ENCODE measurements at regions not wholly inside any gene's neighbourhood (a gene's known extent, or its start where the extent isn't known, plus 50 kb on each side); places are given as distances from the start of the nearest gene placed in this dataset.
A peak's percentile ranks its signal among the peaks of the same experiment; 100 is the strongest.

- H3K27me3 Mint-ChIP-seq: no peaks in the 10 kb centered on the region
- no peaks in the 10 kb centered on the region for H3K4me1 Mint-ChIP-seq
- no peak overlapping the region for H3K27ac Mint-ChIP-seq
- H3K9me3 ChIP-seq (ENCODE audit: control insufficient read depth, low read length, poor library complexity, severe bottlenecking): no peaks in the 10 kb centered on the region
- DNase-seq (no peak), ATAC-seq (no peak)
- no peak overlapping the region for H3K4me3 Mint-ChIP-seq
- no peaks in the 10 kb centered on the region for H3K36me3 Mint-ChIP-seq (ENCODE audit: low read depth)
Observed at GRCh38 chr6:91608428-91608827, 1021.6 kb upstream of the MAP3K7 start.

- DNase-seq: no peak
- ATAC-seq: no peak
- no peak overlapping the region for H3K27ac Mint-ChIP-seq
- H3K36me3 Mint-ChIP-seq (ENCODE audit: low read depth): no peaks in the 10 kb centered on the region
- no peaks in the 10 kb centered on the region for H3K9me3 ChIP-seq (ENCODE audit: control insufficient read depth, low read length, poor library complexity, severe bottlenecking)
- no peak overlapping the region for H3K4me3 Mint-ChIP-seq
- H3K27me3 Mint-ChIP-seq: no peaks in the 10 kb centered on the region
- no peaks in the 10 kb centered on the region for H3K4me1 Mint-ChIP-seq
Observed at GRCh38 chr6:91606148-91606901, 1019.5 kb upstream of the MAP3K7 start.

GRCh38 chr6:91600561-91600960 lies 1013.7 kb upstream of the MAP3K7 start:
- no peak overlapping the region for H3K27ac Mint-ChIP-seq
- H3K4me3 Mint-ChIP-seq: no peak overlapping the region
- ATAC-seq (no peak), DNase-seq (no peak)
- no peaks in the 10 kb centered on the region for H3K36me3 Mint-ChIP-seq (ENCODE audit: low read depth)
- H3K4me1 Mint-ChIP-seq: no peaks in the 10 kb centered on the region
- H3K9me3 ChIP-seq (ENCODE audit: control insufficient read depth, low read length, poor library complexity, severe bottlenecking): no peaks in the 10 kb centered on the region
- H3K27me3 Mint-ChIP-seq: no peaks in the 10 kb centered on the region

GRCh38 chr6:91590191-91590590 lies 1003.3 kb upstream of the MAP3K7 start:
- H3K27me3 Mint-ChIP-seq: no peaks in the 10 kb centered on the region
- H3K27ac Mint-ChIP-seq: no peak overlapping the region
- H3K36me3 Mint-ChIP-seq (ENCODE audit: low read depth): no peaks in the 10 kb centered on the region
- no peaks in the 10 kb centered on the region for H3K4me1 Mint-ChIP-seq
- no peak overlapping the region for H3K4me3 Mint-ChIP-seq
- ATAC-seq (no peak), DNase-seq (no peak)
- no peaks in the 10 kb centered on the region for H3K9me3 ChIP-seq (ENCODE audit: control insufficient read depth, low read length, poor library complexity, severe bottlenecking)

GRCh38 chr6:91580635-91581034 lies 993.8 kb upstream of the MAP3K7 start:
- ATAC-seq: no peak

GRCh38 chr6:91575032-91575431 lies 988.2 kb upstream of the MAP3K7 start:
- Mint-ChIP-seq H3K36me3 (ENCODE audit: low read depth) (no peaks in the 10 kb centered on the region), H3K27me3 (no peaks in the 10 kb centered on the region), H3K27ac (no peak overlapping the region), H3K4me1 (no peaks in the 10 kb centered on the region), H3K4me3 (no peak overlapping the region)
- H3K9me3 ChIP-seq (ENCODE audit: control insufficient read depth, low read length, poor library complexity, severe bottlenecking): no peaks in the 10 kb centered on the region
- ATAC-seq: no peak
- DNase-seq: no peak

More at GRCh38 chr6:91580635-91581034, 993.8 kb upstream of the MAP3K7 start:
- Mint-ChIP-seq H3K27ac (no peak overlapping the region), H3K27me3 (no peaks in the 10 kb centered on the region), H3K36me3 (ENCODE audit: low read depth) (no peaks in the 10 kb centered on the region), H3K4me3 (no peak overlapping the region), H3K4me1 (no peaks in the 10 kb centered on the region)
- no peak for DNase-seq
- no peaks in the 10 kb centered on the region for H3K9me3 ChIP-seq (ENCODE audit: control insufficient read depth, low read length, poor library complexity, severe bottlenecking)

- H3K4me3 Mint-ChIP-seq: peak overlapping the region; percentile 5
- no peak for ATAC-seq
Observed at GRCh38 chr6:91573826-91574416, 987.0 kb upstream of the MAP3K7 start.

GRCh38 chr6:91572878-91573277 lies 986.0 kb upstream of the MAP3K7 start:
- Mint-ChIP-seq H3K27me3 (no peaks in the 10 kb centered on the region), H3K4me3 (no peak overlapping the region), H3K27ac (no peak overlapping the region), H3K36me3 (ENCODE audit: low read depth) (no peaks in the 10 kb centered on the region), H3K4me1 (no peaks in the 10 kb centered on the region)
- DNase-seq: no peak
- ATAC-seq: no peak
- H3K9me3 ChIP-seq (ENCODE audit: control insufficient read depth, low read length, poor library complexity, severe bottlenecking): no peaks in the 10 kb centered on the region

More at GRCh38 chr6:91573826-91574416, 987.0 kb upstream of the MAP3K7 start:
- Mint-ChIP-seq H3K4me1 (no peaks in the 10 kb centered on the region), H3K27me3 (no peaks in the 10 kb centered on the region), H3K27ac (no peak overlapping the region), H3K36me3 (ENCODE audit: low read depth) (no peaks in the 10 kb centered on the region)
- H3K9me3 ChIP-seq (ENCODE audit: control insufficient read depth, low read length, poor library complexity, severe bottlenecking): no peaks in the 10 kb centered on the region
- no peak for DNase-seq

- Mint-ChIP-seq H3K4me3 (no peak overlapping the region), H3K36me3 (ENCODE audit: low read depth) (no peaks in the 10 kb centered on the region), H3K27ac (no peak overlapping the region), H3K27me3 (no peaks in the 10 kb centered on the region), H3K4me1 (no peaks in the 10 kb centered on the region)
- DNase-seq (no peak), ATAC-seq (no peak)
- no peaks in the 10 kb centered on the region for H3K9me3 ChIP-seq (ENCODE audit: control insufficient read depth, low read length, poor library complexity, severe bottlenecking)
Observed at GRCh38 chr6:91569071-91569470, 982.2 kb upstream of the MAP3K7 start.

- H3K27me3 Mint-ChIP-seq: no peaks in the 10 kb centered on the region
- no peaks in the 10 kb centered on the region for H3K9me3 ChIP-seq (ENCODE audit: control insufficient read depth, low read length, poor library complexity, severe bottlenecking)
- DNase-seq: no peak
- no peak overlapping the region for H3K27ac Mint-ChIP-seq
- no peaks in the 10 kb centered on the region for H3K4me1 Mint-ChIP-seq
- ATAC-seq: no peak
- H3K36me3 Mint-ChIP-seq (ENCODE audit: low read depth): no peaks in the 10 kb centered on the region
- no peak overlapping the region for H3K4me3 Mint-ChIP-seq
Observed at GRCh38 chr6:91566467-91566866, 979.6 kb upstream of the MAP3K7 start.

- no peaks in the 10 kb centered on the region for H3K9me3 ChIP-seq (ENCODE audit: control insufficient read depth, low read length, poor library complexity, severe bottlenecking)
- Mint-ChIP-seq H3K27me3 (no peaks in the 10 kb centered on the region), H3K36me3 (ENCODE audit: low read depth) (no peaks in the 10 kb centered on the region), H3K4me1 (no peaks in the 10 kb centered on the region), H3K27ac (no peak overlapping the region), H3K4me3 (no peak overlapping the region)
- no peak for DNase-seq
- no peak for ATAC-seq
Observed at GRCh38 chr6:91565207-91565606, 978.3 kb upstream of the MAP3K7 start.

- Mint-ChIP-seq H3K36me3 (ENCODE audit: low read depth) (no peaks in the 10 kb centered on the region), H3K4me1 (no peaks in the 10 kb centered on the region), H3K4me3 (no peak overlapping the region), H3K27me3 (no peaks in the 10 kb centered on the region), H3K27ac (no peak overlapping the region)
- H3K9me3 ChIP-seq (ENCODE audit: control insufficient read depth, low read length, poor library complexity, severe bottlenecking): no peaks in the 10 kb centered on the region
- ATAC-seq: no peak
- DNase-seq: no peak
Observed at GRCh38 chr6:91562955-91563354, 976.1 kb upstream of the MAP3K7 start.

- no peaks in the 10 kb centered on the region for H3K4me1 Mint-ChIP-seq
- H3K27ac Mint-ChIP-seq: no peak overlapping the region
- H3K27me3 Mint-ChIP-seq: no peaks in the 10 kb centered on the region
- DNase-seq: no peak
- ATAC-seq: no peak
- H3K4me3 Mint-ChIP-seq: no peak overlapping the region
- no peaks in the 10 kb centered on the region for H3K9me3 ChIP-seq (ENCODE audit: control insufficient read depth, low read length, poor library complexity, severe bottlenecking)
- H3K36me3 Mint-ChIP-seq (ENCODE audit: low read depth): no peaks in the 10 kb centered on the region
Observed at GRCh38 chr6:91560409-91560808, 973.5 kb upstream of the MAP3K7 start.

GRCh38 chr6:91540902-91541301 lies 954.0 kb upstream of the MAP3K7 start:
- no peak overlapping the region for H3K4me3 Mint-ChIP-seq
- no peaks in the 10 kb centered on the region for H3K4me1 Mint-ChIP-seq
- no peak for ATAC-seq

More at GRCh38 chr6:91540902-91541301, 954.0 kb upstream of the MAP3K7 start:
- no peaks in the 10 kb centered on the region for H3K9me3 ChIP-seq (ENCODE audit: control insufficient read depth, low read length, poor library complexity, severe bottlenecking)
- no peak overlapping the region for H3K27ac Mint-ChIP-seq
- no peaks in the 10 kb centered on the region for H3K36me3 Mint-ChIP-seq (ENCODE audit: low read depth)
- DNase-seq: no peak
- H3K27me3 Mint-ChIP-seq: no peaks in the 10 kb centered on the region
